Right atrium auricular region (tissue), 2 donors: ENCODE measurements at regions not wholly inside any gene's neighbourhood (a gene's known extent, or its start where the extent isn't known, plus 50 kb on each side); places are given as distances from the start of the nearest gene placed in this dataset.
"Not testable (repeated sequence)": the region's sequence is repeated elsewhere in the genome, so short reads cannot be mapped to it uniquely, and the experiment has no call there.

Experiments
- DNase-seq: peaks from one replicate; pipeline ENCODE4 v3.0.0-alpha.2; 2019; ENCODE audit warnings: low spot score
- H3K27ac ChIP-seq, 2 donors: fragments of 200-600 bp; sonication (generic); 1 replicate in 1 of 2; 2 replicates in 1 of 2; pipeline ENCODE4 v1.5.1; 2016 to 2019
- H3K27me3 ChIP-seq, 2 donors: fragments of 200-600 bp; sonication (generic); one replicate each; pipeline versions ENCODE4 v1.5.1 to v1.6.0; 2017 to 2019
- H3K36me3 ChIP-seq: fragments of 200-600 bp; sonication (generic); one replicate; pipeline ENCODE4 v1.5.1; 2016
- H3K4me1 ChIP-seq, 2 donors: fragments of 200-600 bp; sonication (generic); one replicate each; pipeline versions ENCODE4 v1.5.1 to v1.6.0; 2017 to 2019
- H3K4me3 ChIP-seq, 2 donors: fragments of 200-600 bp; sonication (generic); 1 replicate in 1 of 2; 2 replicates in 1 of 2; pipeline ENCODE4 v1.5.1; 2017 to 2019; ENCODE audit warnings: mild to moderate bottlenecking in 1 of 2, moderate library complexity in 1 of 2
- H3K9me3 ChIP-seq, 2 donors: fragments of 200-600 bp; sonication (generic); one replicate each; pipeline ENCODE4 v1.5.1; 2019
- TF ChIP-seq, protein P1 (sequence below), 2 donors: fragments of 200-600 bp; sonication (generic); IDR thresholded peaks; one replicate each; pipeline ENCODE4 v1.5.1; 2019; ENCODE audit warnings: antibody characterized with exemption in 2 of 2

DNA sequence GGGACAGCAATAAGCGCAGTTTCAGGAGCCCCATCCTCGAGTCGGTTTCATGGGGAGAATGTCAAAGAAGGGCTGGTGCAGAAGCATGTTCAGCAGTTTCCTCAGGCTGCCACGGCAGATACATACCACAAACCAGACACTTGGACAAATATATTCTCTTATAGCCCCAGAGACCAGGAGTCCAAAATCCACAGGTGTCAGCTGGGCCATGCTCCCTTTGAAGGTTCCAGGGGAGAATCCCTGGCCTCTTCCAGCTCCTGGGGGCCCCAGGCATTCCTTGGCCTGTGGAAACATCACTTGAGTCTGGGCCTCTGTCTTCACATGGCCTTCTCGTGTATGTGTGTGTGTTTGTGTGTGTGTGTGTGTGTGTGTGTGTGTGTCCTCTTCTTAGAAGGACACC lies 164.1 kb downstream of the UQCRFS1 start:
- Histone ChIP-seq H3K36me3 (no peaks in the 10 kb centered on the region), H3K9me3 (no peaks in the 10 kb centered on the region), H3K4me3 (no peak overlapping the region), H3K27me3 (no peaks in the 10 kb centered on the region), H3K4me1 (no peaks in the 10 kb centered on the region), H3K27ac (no peak overlapping the region)
- no peak for DNase-seq
- TF ChIP-seq, protein P1, sequence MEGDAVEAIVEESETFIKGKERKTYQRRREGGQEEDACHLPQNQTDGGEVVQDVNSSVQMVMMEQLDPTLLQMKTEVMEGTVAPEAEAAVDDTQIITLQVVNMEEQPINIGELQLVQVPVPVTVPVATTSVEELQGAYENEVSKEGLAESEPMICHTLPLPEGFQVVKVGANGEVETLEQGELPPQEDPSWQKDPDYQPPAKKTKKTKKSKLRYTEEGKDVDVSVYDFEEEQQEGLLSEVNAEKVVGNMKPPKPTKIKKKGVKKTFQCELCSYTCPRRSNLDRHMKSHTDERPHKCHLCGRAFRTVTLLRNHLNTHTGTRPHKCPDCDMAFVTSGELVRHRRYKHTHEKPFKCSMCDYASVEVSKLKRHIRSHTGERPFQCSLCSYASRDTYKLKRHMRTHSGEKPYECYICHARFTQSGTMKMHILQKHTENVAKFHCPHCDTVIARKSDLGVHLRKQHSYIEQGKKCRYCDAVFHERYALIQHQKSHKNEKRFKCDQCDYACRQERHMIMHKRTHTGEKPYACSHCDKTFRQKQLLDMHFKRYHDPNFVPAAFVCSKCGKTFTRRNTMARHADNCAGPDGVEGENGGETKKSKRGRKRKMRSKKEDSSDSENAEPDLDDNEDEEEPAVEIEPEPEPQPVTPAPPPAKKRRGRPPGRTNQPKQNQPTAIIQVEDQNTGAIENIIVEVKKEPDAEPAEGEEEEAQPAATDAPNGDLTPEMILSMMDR (IDR thresholded peaks at IDR 0.05) = no peak

- H3K4me3 ChIP-seq = no peak overlapping the region
- H3K9me3 ChIP-seq = no peaks in the 10 kb centered on the region
- no peaks in the 10 kb centered on the region for H3K27me3 ChIP-seq
- H3K27ac ChIP-seq = no peak overlapping the region
- DNase-seq = no peak
- H3K36me3 ChIP-seq = no peaks in the 10 kb centered on the region
- H3K4me1 ChIP-seq = no peaks in the 10 kb centered on the region
- TF ChIP-seq, protein P1 (IDR thresholded peaks at IDR 0.05) = no peak
Observed at GRCh38 chr19:29045679-29046254, 167.2 kb downstream of the UQCRFS1 start.

DNA sequence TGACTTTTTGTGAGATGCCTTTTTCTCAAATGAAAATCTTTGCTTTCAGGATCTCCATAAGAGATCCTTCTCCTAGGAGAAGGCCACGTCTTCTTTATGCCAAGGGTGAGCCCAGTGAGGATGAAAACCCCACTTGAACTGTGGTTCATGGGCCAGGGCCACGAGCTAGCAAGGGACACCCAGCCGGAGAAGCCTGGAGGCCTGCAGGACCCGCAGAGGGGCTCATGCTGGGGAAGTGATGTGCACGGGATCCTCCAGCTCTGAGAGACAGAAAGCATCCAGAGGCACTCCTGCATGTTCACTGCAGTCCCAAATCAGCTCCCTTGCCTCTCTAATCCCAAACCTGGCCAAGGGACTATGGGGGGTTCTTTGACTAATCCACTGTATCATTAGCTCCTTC lies 168.9 kb downstream of the UQCRFS1 start:
- Histone ChIP-seq H3K27ac (no peak overlapping the region), H3K4me1 (no peaks in the 10 kb centered on the region), H3K9me3 (no peaks in the 10 kb centered on the region), H3K36me3 (no peaks in the 10 kb centered on the region), H3K4me3 (no peak overlapping the region), H3K27me3 (no peaks in the 10 kb centered on the region)
- TF ChIP-seq, protein P1 (IDR thresholded peaks at IDR 0.05) = no peak
- DNase-seq = no peak

GRCh38 chr19:29042450-29042849 lies 170.5 kb downstream of the UQCRFS1 start:
- Histone ChIP-seq H3K36me3 (no peaks in the 10 kb centered on the region), H3K4me3 (no peak overlapping the region), H3K4me1 (no peaks in the 10 kb centered on the region), H3K27ac (no peak overlapping the region), H3K9me3 (no peaks in the 10 kb centered on the region), H3K27me3 (no peaks in the 10 kb centered on the region)
- DNase-seq = no peak
- TF ChIP-seq, protein P1 (IDR thresholded peaks at IDR 0.05) = no peak

DNA sequence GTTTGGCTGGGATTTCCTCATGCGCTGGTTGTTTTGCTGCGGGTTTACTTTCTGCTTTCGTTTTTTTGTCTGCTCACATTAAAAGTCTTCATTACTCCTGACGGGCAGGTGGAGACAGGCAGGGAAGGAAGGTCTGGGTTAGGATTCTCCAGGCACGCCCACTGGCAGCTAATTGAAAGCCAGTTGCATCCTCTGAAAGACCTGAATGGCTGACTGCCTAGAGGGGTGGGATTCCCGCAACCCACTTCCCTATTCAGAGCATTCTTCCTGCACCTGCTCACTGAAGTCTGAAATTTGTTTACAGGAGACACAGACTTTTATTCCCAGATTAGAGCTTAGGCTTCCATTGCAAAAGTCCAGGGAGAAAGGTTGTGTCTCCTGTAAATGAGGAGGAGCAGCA lies 172.0 kb downstream of the UQCRFS1 start:
- no peaks in the 10 kb centered on the region for H3K36me3 ChIP-seq
- no peaks in the 10 kb centered on the region for H3K27me3 ChIP-seq
- no peak for DNase-seq
- H3K9me3 ChIP-seq = no peaks in the 10 kb centered on the region
- TF ChIP-seq, protein P1 (IDR thresholded peaks at IDR 0.05) = no peak
- no peak overlapping the region for H3K27ac ChIP-seq
- no peak overlapping the region for H3K4me3 ChIP-seq
- H3K4me1 ChIP-seq = no peaks in the 10 kb centered on the region

DNA sequence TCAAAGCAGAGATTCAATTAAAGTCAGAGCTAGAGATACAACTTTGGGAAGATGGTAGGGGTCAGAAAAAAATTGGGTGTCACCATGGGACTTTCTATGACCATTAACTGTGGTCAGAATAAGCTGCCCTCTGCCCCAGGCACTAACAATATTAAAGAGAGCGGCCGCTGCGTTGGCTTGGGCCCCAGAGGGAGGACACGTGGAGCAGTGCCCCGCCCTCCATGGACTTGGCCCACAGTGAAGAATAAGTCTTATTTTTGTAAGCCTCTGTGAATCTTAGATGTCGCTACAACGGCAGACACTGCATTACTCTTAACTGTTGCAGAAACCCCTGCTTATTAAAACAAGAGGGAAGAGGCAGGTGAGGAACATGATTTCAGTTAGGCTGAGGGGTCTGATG lies 172.7 kb downstream of the UQCRFS1 start:
- Histone ChIP-seq H3K36me3 (no peaks in the 10 kb centered on the region), H3K4me1 (no peaks in the 10 kb centered on the region), H3K27ac (no peak overlapping the region), H3K27me3 (no peaks in the 10 kb centered on the region), H3K4me3 (no peak overlapping the region), H3K9me3 (no peaks in the 10 kb centered on the region)
- TF ChIP-seq, protein P1 (IDR thresholded peaks at IDR 0.05) = no peak
- DNase-seq = no peak

- not testable (repeated sequence) for H3K4me3 ChIP-seq, H3K27me3 ChIP-seq, H3K36me3 ChIP-seq, H3K27ac ChIP-seq, H3K4me1 ChIP-seq, DNase-seq, H3K9me3 ChIP-seq
Observed at GRCh38 chr19:29039036-29039435, 173.9 kb downstream of the UQCRFS1 start.
